GM12864 (cell line): ENCODE measurements at regions not wholly inside any gene's neighbourhood (a gene's known extent, or its start where the extent isn't known, plus 50 kb on each side); places are given as distances from the start of the nearest gene placed in this dataset.

Source experiments
- DNase-seq: peaks from one replicate; pipeline ENCODE4 v3.0.0-alpha.2; 2011; ENCODE audit warnings: low read depth
- H3K4me3 ChIP-seq: 2 replicates; pipeline ENCODE4 v1.5.1; 2011; ENCODE audit warnings: mild to moderate bottlenecking, low read depth, low read length, control low read depth
- TF ChIP-seq, protein P1 (sequence below): IDR thresholded peaks from 2 replicates; pipeline ENCODE4 v1.5.1; 2011; ENCODE audit warnings: low read depth, mild to moderate bottlenecking, moderate library complexity, low read length, control low read depth, inconsistent platforms; ENCODE audit errors: missing control alignments

DNA sequence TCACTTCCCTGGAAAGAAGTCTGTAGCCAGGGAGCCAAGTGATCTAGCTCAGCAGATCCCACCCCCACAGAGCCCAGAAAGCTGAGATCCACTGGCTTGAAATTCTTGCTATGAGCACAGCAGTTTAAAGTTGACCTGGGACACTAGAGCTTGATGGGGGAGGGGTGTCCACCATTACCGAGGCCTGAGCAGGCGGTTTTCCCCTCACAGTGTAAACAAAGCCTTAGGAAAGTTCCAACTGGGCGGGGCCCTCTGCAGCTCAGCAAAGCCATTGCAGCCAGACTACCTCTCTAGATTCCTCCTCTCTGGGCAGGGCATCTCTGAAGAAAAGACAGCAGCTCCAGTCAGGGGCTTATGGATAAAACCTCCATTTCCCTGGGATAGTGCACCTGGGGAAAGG, 887.2 kb upstream of the LRATD1 start:
- no peak for DNase-seq
- TF ChIP-seq, protein P1, sequence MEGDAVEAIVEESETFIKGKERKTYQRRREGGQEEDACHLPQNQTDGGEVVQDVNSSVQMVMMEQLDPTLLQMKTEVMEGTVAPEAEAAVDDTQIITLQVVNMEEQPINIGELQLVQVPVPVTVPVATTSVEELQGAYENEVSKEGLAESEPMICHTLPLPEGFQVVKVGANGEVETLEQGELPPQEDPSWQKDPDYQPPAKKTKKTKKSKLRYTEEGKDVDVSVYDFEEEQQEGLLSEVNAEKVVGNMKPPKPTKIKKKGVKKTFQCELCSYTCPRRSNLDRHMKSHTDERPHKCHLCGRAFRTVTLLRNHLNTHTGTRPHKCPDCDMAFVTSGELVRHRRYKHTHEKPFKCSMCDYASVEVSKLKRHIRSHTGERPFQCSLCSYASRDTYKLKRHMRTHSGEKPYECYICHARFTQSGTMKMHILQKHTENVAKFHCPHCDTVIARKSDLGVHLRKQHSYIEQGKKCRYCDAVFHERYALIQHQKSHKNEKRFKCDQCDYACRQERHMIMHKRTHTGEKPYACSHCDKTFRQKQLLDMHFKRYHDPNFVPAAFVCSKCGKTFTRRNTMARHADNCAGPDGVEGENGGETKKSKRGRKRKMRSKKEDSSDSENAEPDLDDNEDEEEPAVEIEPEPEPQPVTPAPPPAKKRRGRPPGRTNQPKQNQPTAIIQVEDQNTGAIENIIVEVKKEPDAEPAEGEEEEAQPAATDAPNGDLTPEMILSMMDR = no peak
- H3K4me3 ChIP-seq = no peak overlapping the region

DNA sequence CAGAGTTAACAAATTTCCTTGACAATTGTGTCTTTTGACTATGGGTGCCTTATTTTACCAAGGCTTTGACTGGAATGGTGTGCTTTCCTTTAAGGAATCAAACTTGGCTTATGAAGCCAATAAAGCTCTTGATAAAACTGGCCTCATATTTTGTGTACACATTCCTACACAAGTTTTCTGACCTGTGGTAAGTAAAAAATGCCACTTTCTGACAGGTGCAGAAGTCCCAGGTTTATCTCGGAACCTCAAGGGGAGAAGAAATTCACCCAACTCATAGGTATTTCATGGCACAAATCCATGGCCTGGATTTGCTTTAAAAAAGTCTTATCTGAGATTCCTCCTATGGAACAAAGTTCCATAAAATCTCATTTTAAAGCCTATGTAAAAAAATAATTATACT, 880.6 kb upstream of the LRATD1 start:
- TF ChIP-seq, protein P1 = no peak
- no peak for DNase-seq
- no peak overlapping the region for H3K4me3 ChIP-seq

DNA sequence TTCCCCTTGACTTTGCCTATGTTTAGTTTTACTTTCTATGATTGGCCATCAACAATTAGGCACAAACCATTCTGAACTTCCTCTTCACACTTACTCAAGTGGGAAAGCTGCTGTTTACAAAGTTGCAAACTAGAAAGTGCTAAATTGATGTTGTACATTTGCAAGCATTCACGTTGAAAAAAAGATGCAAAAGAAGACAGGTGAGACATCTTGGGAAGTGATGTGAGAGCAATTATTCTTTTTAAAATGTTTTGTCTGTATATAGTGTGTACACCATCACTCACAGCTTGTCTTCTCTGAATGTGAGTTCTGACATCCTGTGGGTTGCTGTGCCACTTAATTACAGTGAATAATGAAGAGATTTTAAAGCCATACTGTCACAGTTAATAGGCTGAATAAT, 874.1 kb upstream of the LRATD1 start:
- no peak for DNase-seq
- TF ChIP-seq, protein P1 = no peak
- H3K4me3 ChIP-seq = no peak overlapping the region

DNA sequence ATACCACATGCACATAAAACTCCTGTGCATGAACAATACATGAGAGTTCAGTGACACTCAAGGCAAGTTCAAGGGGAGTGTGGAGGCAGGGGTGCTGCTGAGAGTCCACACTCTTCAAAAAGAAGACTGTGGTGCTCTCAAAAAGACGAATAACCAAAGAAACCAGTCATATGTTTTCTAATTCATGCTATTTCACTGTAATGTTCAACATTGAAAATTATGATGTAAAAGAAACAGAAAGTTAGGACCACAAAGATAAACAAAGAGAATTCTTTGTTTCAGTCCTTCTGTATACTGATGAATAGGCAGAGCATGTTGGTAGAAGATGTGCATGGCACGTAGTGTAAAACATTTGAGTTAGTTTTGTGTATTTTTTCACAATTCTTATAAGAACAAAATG, 864.2 kb upstream of the LRATD1 start:
- DNase-seq = no peak
- TF ChIP-seq, protein P1 = no peak
- H3K4me3 ChIP-seq = no peak overlapping the region

DNA sequence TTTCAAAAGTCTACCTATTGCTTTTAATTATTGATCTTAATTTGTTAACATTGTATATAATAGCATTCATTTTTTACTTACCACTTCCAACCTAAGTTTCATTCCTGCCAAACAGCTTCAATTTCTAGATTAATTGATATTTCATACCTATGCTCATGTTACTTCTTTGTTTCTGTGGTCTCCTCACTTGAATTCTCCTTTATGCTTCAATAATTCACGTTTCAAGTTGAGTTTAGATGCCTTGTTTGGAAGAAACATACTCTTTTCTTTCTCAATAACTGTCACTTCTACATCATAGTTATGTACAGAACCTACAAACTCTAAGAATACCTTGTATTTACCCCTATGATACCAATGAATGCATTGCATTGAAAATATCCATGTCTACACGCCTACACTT, 862.2 kb upstream of the LRATD1 start:
- no peak for DNase-seq
- H3K4me3 ChIP-seq = no peak overlapping the region
- TF ChIP-seq, protein P1 = no peak

DNA sequence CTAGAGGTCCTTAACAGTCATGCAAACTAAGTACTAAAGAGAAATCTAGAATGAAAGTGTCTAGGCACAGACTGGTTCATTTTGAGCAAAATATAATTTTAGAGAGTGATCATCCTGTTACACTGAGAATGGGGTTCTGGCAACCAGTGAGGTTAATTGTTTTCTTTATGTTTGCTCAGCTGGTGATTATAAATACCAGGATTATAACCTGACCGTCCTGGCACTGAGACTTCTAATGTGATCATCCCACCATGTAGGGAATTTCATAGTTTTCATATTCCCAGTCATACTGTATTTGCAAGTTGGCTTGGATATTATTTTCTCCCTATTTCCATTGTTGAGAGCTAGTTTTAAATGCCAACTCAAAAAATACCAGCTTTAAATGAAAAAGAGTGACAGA, 852.5 kb upstream of the LRATD1 start:
- TF ChIP-seq, protein P1 = no peak
- no peak for DNase-seq
- H3K4me3 ChIP-seq = no peak overlapping the region

DNA sequence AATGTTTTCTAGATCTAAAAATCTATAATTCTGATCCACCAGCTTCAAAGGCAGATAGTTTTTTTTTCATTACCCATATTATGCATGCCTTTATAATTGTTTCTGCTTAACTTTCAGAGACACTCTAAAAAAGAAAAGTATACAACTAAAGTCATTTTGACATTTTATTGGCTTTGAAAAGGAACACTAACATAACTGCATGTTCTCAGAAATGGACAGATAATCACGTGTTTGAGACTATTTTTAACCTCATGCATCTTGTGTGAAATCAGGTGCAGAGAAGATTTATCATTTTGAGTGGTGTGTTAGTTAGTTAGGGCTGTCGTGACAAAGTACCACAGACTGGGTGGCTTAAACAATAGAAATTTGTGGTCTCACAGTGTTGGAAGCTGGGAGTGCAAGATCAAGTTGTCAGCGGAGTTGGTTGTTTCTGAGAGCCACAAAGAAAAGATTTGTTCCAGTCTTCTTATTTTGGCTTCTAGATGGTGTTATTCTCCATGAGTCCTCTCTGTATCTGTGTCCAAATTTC, 841.4 kb upstream of the LRATD1 start:
- TF ChIP-seq, protein P1 = no peak
- DNase-seq = no peak
- no peak overlapping the region for H3K4me3 ChIP-seq
